Glomerular visceral epithelial cell (primary cell): ENCODE measurements at regions not wholly inside any gene's neighbourhood (a gene's known extent, or its start where the extent isn't known, plus 50 kb on each side); places are given as distances from the start of the nearest gene placed in this dataset.

Experiments used
- DNase-seq: peaks from one replicate; pipeline ENCODE4 v3.0.0-alpha.2; 2016; ENCODE audit errors: extremely low spot score

DNA sequence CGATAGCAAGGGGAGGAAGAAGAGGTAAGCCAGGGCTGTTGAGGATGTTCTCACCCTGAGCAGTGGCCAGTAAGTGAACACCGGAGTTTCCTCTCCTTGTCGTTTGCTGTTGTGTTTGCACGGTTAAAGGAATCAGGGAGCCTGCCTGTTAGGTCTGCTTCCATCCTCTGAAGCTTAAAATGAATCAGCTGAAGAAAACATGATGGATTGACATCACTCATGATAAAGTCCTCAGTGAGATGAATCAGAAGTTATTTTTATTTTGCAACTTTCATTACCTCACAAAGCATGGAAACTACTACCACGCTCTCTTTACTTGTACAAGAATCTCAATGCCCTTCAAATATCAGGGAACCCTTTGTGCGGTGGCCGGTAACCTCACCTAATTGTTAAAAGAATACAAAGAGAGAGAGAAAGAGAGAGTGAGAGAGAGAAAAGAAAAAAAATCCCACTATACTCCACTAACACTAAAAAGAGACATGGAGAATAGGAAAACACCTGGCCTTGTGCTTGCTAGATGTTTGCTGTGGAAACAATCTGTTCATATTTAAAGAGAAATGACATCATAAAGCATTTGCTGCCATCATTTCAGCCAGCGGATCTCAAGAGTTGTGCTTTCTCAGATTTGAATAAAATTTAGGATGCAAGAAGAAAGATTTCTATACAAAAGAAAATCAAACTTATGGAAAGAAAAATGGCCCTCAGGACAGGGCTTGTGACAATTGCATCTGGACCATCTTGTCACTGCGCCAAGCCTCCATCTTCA is 441.6 kb upstream of the SALL1 start:
- DNase-seq: no peak

DNA sequence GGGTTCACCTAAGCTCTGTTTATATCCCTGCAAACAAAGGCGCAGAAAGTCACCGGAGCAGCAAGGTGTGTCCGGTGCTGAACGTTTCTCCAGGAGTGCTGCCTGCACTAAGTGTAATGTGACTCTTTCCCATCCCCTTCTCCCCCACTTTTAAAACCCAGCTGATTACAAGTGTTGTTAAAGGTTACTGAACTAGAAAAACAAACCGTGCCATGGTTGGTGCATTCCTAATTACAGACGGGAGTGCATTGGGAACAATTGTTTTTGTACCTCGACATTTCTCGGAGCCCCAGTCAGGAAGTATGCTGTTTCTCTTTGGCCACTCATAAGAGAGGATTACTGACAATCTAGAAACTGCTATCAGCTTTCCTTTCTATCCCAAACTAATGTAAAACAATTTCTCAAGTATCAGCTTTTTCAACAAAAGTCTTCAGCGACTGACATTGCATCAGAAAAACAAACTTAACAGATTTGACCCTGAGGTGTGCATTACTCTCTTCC is 441.0 kb upstream of the SALL1 start:
- no peak for DNase-seq

DNA sequence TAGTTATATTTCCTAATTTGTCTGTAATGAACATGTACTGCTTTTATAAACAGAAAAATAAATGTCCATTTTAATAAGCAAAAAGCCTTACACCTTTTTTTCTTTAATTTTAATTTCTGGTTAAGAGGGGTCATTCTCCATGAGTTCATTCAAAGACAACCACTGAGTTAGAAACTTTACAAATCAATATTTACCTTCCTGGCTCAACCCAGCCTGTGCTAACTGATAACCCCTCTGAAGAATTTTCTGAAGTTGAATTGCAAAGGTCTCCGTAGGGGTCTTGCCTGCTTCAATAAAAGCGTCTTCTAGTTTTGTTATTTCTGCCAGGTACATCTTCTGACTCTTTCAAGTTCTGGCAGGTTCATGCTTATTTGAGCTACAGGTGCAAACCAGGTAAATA is 440.4 kb upstream of the SALL1 start:
- no peak for DNase-seq

- DNase-seq: no peak
Observed at GRCh38 chr16:51579652-51580360, 428.7 kb upstream of the SALL1 start.

DNA sequence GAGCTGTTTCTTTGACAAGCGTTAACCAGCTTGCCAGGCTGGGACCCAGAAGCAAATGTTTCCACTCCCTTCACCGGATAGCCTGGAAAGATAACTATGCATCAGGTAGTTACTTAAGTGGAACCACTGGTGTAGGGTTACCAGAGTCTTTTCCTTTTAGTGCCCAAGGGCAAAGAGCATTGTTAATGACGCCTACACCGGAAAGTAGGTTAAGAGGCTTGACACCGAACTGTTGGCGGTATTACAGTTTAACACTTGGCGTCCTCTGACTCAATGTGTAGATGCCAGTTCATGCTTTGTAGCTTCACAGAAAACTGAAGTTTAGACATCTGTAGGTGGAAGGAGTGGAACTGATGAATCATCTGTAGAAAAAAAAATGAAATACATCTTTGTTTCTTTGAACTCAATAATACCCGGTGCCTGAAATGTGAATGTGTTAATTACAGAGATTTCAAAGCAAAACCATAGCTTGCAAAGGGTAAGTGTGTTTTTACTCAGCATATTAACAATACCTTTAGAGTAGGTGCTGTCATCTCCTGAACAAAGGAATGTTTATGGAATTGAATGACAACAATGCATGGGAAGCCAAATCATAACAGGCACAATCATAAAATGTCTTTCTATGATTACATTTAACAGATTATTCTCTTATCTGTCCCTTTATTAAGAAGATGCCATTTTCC is 426.7 kb upstream of the SALL1 start:
- peak; percentile 45 for DNase-seq

GRCh38 chr16:51576498-51577195 is 425.6 kb upstream of the SALL1 start:
- no peak for DNase-seq

GRCh38 chr16:51573191-51573590 is 422.1 kb upstream of the SALL1 start:
- DNase-seq: no peak

DNA sequence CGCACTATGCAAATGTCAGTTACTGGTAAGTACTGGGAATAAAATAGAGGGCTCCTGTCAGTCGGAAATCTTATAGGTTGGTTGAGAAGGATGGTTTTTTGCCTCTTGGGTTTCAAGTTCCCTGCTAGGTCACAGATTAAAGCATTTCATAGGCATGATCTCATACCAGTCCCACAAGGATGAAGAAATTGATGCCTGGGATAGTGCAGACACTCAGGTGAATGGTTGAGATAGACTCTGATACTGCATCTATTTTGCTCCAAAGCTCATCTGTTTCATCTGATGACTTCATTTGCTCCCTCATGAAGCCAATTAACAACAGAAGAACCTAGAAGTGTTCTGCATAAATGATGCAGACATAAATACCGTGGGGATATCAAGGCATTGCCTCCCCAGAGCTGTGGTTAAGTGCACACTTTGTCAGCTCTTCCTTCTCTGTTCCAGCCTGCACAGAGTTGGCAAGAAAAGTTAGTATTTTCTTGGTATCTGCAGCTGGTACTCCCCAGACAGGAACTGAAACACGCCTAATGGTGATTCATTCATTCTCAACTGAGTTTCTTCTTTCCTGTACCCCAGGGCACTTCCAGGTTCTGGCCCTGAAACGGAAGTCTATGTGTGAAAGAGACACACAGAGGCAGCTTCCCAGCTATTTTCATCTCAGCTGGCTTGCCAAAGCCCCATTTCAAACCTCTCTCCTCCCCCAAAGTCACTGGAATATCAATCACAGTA is 418.3 kb upstream of the SALL1 start:
- DNase-seq: no peak

DNA sequence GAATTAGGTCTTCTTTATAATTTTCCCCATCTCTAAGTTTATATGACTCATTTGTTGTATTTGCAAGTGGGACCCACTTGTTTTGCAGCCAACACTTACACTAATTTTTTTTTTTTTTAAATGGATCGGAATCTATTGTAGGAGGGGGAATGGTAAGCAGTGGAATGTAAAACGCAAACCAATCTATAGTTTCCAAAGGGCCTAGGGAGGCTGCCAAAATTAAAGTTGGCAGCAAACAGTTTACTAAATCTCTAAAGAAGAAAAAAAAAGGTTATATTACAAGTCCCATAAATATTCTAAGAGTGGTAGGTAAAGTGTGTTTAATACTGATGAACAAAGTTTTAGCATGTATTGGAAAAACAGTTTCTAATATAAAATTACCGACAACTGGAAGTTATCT is 416.8 kb upstream of the SALL1 start:
- DNase-seq: no peak

DNA sequence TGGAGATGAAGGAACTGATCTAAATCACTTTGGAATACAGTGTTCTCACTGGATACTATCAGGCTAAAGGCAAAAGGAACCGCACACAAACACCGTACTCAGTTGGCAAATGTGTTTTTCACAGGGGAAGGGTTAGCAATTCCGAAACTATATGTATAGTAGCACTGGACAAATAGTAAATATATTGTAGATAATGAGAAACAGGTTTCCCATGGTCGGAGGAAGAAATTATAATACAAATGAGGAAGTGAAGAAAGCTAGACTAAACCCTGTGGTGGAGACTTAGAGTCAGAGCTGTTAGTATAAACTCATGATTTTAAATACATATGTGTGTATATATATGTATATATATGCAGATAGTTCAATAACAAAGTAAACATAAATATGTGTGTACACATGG is 414.1 kb upstream of the SALL1 start:
- no peak for DNase-seq

DNA sequence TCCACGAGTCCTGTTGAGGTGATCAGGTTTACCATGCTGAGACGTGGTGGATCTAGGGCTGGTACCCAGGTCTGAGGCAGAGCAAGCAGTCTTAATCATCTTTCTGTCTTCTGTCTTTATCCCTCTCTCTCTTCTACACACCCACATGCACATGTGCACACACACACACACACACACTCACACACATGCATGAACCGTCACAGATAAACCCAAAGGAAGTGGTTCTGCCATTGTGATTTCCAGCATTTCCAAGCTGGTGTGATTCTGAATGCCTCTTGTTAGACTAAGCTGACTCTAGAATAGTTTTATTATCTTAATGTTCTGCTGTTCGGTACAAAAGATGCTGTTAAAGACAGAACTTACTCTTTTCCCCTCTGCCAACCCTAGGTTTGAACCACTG is 411.8 kb upstream of the SALL1 start:
- no peak for DNase-seq

DNA sequence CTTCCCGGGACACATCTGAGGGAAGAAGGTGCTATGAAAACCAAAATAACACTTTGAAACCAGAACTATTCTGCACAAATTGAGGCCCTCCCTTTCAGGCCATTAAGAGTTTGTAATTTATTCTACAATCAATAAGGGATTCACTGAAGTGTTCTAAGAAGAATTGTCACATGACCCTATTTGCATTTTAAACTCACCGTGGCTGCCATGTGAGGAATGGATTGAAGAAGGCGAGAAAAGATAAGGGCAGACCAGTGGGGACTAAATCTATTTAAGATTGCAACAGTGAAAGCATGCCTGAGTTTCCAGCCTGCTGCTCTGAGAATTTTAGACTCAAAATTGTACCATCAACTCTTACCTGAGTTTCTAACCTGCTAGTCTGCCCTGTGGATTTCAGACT is 408.8 kb upstream of the SALL1 start:
- no peak for DNase-seq

GRCh38 chr16:51557670-51558069 is 406.6 kb upstream of the SALL1 start:
- no peak for DNase-seq

- peak; percentile 70 for DNase-seq
Observed at GRCh38 chr16:51556694-51557340, 405.7 kb upstream of the SALL1 start.

GRCh38 chr16:51553910-51554309 is 402.8 kb upstream of the SALL1 start:
- no peak for DNase-seq

GRCh38 chr16:51553314-51553713 is 402.2 kb upstream of the SALL1 start:
- no peak for DNase-seq

DNA sequence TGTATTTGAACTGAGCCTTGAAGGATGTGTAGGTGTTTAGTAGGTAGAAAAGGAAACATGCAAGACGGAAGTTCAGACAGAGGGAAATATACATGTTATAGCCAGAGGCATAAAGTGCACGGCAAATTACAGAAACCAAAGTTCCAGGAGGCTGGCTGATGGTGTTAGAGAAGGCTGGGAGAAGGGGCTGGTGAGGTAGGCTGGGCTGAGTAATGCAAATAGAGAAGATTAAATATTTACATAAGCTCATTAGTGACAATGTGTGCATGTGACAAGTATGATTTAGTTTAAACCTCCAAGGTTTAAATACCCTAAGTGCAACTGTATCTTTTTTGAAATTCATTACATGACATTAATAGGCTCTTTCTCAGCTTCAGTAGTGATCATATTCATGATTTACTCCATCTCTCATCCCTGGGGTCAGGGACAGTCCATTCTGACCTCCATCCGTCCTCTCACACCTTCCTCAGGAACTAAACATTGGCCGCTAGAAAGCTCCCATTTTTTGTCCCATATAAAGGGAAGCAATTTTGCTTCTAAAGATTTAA is 399.8 kb upstream of the SALL1 start:
- no peak for DNase-seq

DNA sequence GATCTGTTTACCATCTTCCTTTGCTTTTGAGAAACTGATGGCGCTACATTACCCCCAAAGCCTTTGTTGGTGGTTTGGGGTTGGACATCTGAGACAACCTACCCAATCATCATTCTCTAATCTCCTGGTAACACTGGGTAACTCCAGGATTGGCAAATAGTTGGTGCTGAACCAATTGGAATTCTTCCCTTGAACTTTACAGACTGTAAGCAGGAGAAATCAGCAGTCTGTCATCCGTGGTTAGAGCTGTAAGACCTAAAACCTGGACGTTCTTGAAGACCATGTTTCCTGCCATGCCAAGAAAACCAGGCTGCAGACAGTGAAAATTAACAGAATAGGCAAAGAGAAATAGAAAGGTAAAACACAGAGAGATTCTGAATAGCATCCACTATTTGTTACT is 398.8 kb upstream of the SALL1 start:
- DNase-seq: no peak

- no peak for DNase-seq
Observed at GRCh38 chr16:51545951-51546350, 394.9 kb upstream of the SALL1 start.

DNA sequence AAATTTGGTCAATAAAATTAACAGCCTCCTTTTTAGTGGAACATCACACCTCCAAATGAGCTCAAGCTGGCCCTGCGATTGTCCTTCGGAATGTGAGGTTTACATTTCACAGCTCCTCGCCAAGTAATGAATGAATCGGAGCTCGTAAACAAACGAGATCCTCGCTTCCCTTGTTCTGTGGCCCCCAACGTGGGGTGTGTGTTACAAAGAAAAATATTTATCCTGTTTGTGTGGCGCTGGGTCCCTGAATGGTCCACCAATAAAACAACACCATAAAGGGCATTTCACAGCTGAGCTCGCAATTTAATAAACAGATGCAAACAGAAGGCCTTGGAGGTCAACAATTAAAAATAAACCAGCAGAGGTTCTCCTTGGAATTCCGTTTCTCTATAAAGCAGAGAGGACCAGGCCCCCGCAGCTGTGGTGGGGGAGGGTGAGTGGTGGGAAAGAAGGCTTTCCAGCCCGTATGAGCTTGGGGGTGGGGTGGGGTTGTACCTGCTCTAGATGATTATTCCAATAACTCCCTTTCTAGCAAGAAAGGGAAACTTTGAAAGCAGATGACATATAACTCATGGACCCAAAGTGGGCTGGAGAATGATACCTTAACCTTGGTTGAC is 393.9 kb upstream of the SALL1 start:
- DNase-seq: no peak
